OCI-LY1 (cell line): ENCODE measurements at regions not wholly inside any gene's neighbourhood (a gene's known extent, or its start where the extent isn't known, plus 50 kb on each side); places are given as distances from the start of the nearest gene placed in this dataset.

Experiments
- H2AFZ ChIP-seq: fragments of 200-600 bp; sonication (generic), shearing (Covaris generic); 2 replicates; pipeline ENCODE4 v1.6.0; 2014; ENCODE audit warnings: antibody characterized with exemption, mild to moderate bottlenecking, low read length
- H3F3A ChIP-seq: fragments of 200-600 bp; sonication (generic), shearing (Covaris generic); 2 replicates; pipeline ENCODE4 v1.6.0; 2014; ENCODE audit warnings: mild to moderate bottlenecking, antibody characterized with exemption, low read length, moderate library complexity; ENCODE audit not compliant: insufficient read depth
- H3K27ac ChIP-seq: fragments of 200-600 bp; sonication (generic); 2 replicates; pipeline ENCODE4 v1.5.1; 2014; ENCODE audit warnings: low read length, mixed run types, mild to moderate bottlenecking, low read depth; ENCODE audit not compliant: poor library complexity, severe bottlenecking
- H3K27me3 ChIP-seq: fragments of 200-600 bp; sonication (generic); 2 replicates; pipeline ENCODE4 v1.6.0; 2014; ENCODE audit warnings: antibody characterized with exemption, mild to moderate bottlenecking, low read length, moderate library complexity; ENCODE audit not compliant: insufficient read depth
- H3K36me3 ChIP-seq: fragments of 200-600 bp; sonication (generic); 2 replicates; pipeline ENCODE4 v1.6.1; 2014; ENCODE audit warnings: mild to moderate bottlenecking, antibody characterized with exemption, low read length, moderate library complexity, mixed read lengths; ENCODE audit not compliant: insufficient read depth
- H3K4me1 ChIP-seq: fragments of 200-600 bp; sonication (generic); 2 replicates; pipeline ENCODE4 v1.5.1; 2014; ENCODE audit warnings: mild to moderate bottlenecking, low read length, moderate library complexity; ENCODE audit not compliant: insufficient read depth, severe bottlenecking
- H3K4me2 ChIP-seq: fragments of 200-600 bp; sonication (generic), shearing (Covaris generic); 2 replicates; pipeline ENCODE4 v1.6.1; 2014; ENCODE audit warnings: low read length
- H3K4me3 ChIP-seq: fragments of 200-600 bp; sonication (generic); 2 replicates; pipeline ENCODE4 v1.5.1; 2014; ENCODE audit warnings: low read length, low read depth, mild to moderate bottlenecking, mixed read lengths; ENCODE audit not compliant: poor library complexity, severe bottlenecking
- H3K79me2 ChIP-seq: fragments of 200-600 bp; shearing (Covaris generic); 2 replicates; pipeline ENCODE4 v1.6.1; 2016; ENCODE audit warnings: mixed run types, low read length, mixed read lengths; ENCODE audit not compliant: insufficient read depth
- H3K9ac ChIP-seq: fragments of 200-600 bp; sonication (generic), shearing (Covaris generic); 2 replicates; pipeline ENCODE4 v1.6.1; 2014; ENCODE audit warnings: mild to moderate bottlenecking, low read length, mixed read lengths
- H3K9me2 ChIP-seq: fragments of 200-600 bp; sonication (generic), shearing (Covaris generic); 2 replicates; pipeline ENCODE4 v1.6.1; 2014; ENCODE audit warnings: low read depth, mild to moderate bottlenecking, low read length, mixed read lengths
- H3K9me3 ChIP-seq: fragments of 200-600 bp; shearing (Covaris generic); 2 replicates; pipeline ENCODE4 v1.6.1; 2014; ENCODE audit warnings: low read length, mixed read lengths
- H4K20me1 ChIP-seq: fragments of 200-600 bp; sonication (generic), shearing (Covaris generic); 2 replicates; pipeline ENCODE4 v1.6.0; 2016; ENCODE audit warnings: mild to moderate bottlenecking, low read length; ENCODE audit not compliant: insufficient read depth
- CTCF ChIP-seq: fragments of 200-600 bp; sonication (generic), shearing (Covaris generic); IDR thresholded peaks from 2 replicates; pipeline ENCODE4 v1.5.1; 2017; ENCODE audit warnings: mild to moderate bottlenecking, antibody characterized with exemption, low read length, moderate library complexity, mixed read lengths
- EZH2 ChIP-seq: fragments of 200-600 bp; sonication (generic), shearing (Covaris generic); IDR thresholded peaks from 2 replicates; pipeline ENCODE4 v1.8.0; 2017; ENCODE audit warnings: borderline replicate concordance, mixed run types, mild to moderate bottlenecking, antibody characterized with exemption, low read length, moderate library complexity, mixed read lengths

GRCh38 chr5:84535281-84535680 is 150.6 kb upstream of the EDIL3 start:
- no peak for TF ChIP-seq EZH2
- TF ChIP-seq CTCF, result no peak
- H2AFZ ChIP-seq, result no peak overlapping the region
- H3K27me3 ChIP-seq, result no peaks in the 10 kb centered on the region
- H3K4me1 ChIP-seq, result no peaks in the 10 kb centered on the region
- no peak overlapping the region for H3K9ac ChIP-seq
- H3K36me3 ChIP-seq, result no peaks in the 10 kb centered on the region
- H3K9me3 ChIP-seq, result no peaks in the 10 kb centered on the region
- H3F3A ChIP-seq, result no peaks in the 10 kb centered on the region
- H3K9me2 ChIP-seq, result no peaks in the 10 kb centered on the region
- no peak overlapping the region for H3K4me2 ChIP-seq
- H4K20me1 ChIP-seq, result no peaks in the 10 kb centered on the region
- H3K4me3 ChIP-seq, result no peak overlapping the region
- no peak overlapping the region for H3K27ac ChIP-seq
- H3K79me2 ChIP-seq, result no peaks in the 10 kb centered on the region

GRCh38 chr5:84524491-84524890 is 139.8 kb upstream of the EDIL3 start:
- no peaks in the 10 kb centered on the region for H3K9me2 ChIP-seq
- no peaks in the 10 kb centered on the region for H3K79me2 ChIP-seq
- no peak overlapping the region for H2AFZ ChIP-seq
- H3K4me3 ChIP-seq, result no peak overlapping the region
- H3K36me3 ChIP-seq, result no peaks in the 10 kb centered on the region
- H3K9me3 ChIP-seq, result no peaks in the 10 kb centered on the region
- no peak overlapping the region for H3K27ac ChIP-seq
- no peak overlapping the region for H3K4me2 ChIP-seq
- no peak for TF ChIP-seq EZH2
- TF ChIP-seq CTCF, result no peak
- no peaks in the 10 kb centered on the region for H3K4me1 ChIP-seq
- H3K9ac ChIP-seq, result no peak overlapping the region
- H3F3A ChIP-seq, result no peaks in the 10 kb centered on the region
- H4K20me1 ChIP-seq, result no peaks in the 10 kb centered on the region
- H3K27me3 ChIP-seq, result no peaks in the 10 kb centered on the region

- Histone ChIP-seq H3F3A (no peaks in the 10 kb centered on the region), H3K4me1 (no peaks in the 10 kb centered on the region), H3K9me3 (no peaks in the 10 kb centered on the region), H3K79me2 (no peaks in the 10 kb centered on the region), H3K9me2 (no peaks in the 10 kb centered on the region), H4K20me1 (no peaks in the 10 kb centered on the region), H3K4me2 (no peak overlapping the region), H3K9ac (no peak overlapping the region), H3K27ac (no peak overlapping the region), H3K4me3 (no peak overlapping the region), H2AFZ (no peak overlapping the region), H3K27me3 (no peaks in the 10 kb centered on the region), H3K36me3 (no peaks in the 10 kb centered on the region)
- no peak for TF ChIP-seq EZH2
- TF ChIP-seq CTCF, result no peak
Measured at GRCh38 chr5:84518862-84519261, 134.2 kb upstream of the EDIL3 start.
